PC-9 (cell line): ENCODE measurements at regions not wholly inside any gene's neighbourhood (a gene's known extent, or its start where the extent isn't known, plus 50 kb on each side); places are given as distances from the start of the nearest gene placed in this dataset.

Experiments used
- BruUV-seq: library from RNA; stranded (reverse); fragments of 400-500 nt; replicated peaks from 2 replicates; lab custom pipeline; 2021; lab: Mats Ljungman, UMichigan
- CTCF ChIA-PET: fragments of 300-600 bp; sonication (Branson Sonifier 250); formaldehyde crosslinking; loops from one replicate; lab custom pipeline; 2022; ENCODE audit warnings: antibody characterized with exemption; lab: Charles Lee
- POLR2A ChIA-PET: fragments of 300-600 bp; sonication (Branson Sonifier 250); formaldehyde crosslinking; loops from one replicate; lab custom pipeline; 2022; ENCODE audit warnings: antibody characterized with exemption; ENCODE audit not compliant: unreplicated experiment; lab: Charles Lee
- DNase-seq, 2 experiments: peaks; one replicate each; pipeline versions ENCODE4 v3.0.0 to v3.0.0-alpha.2; 2015 to 2022; ENCODE audit warnings: mixed read lengths in 1 of 2
- H2AFZ ChIP-seq: fragments of 200-600 bp; sonication (generic); 2 replicates; pipeline ENCODE4 v1.8.1; 2017; ENCODE audit warnings: antibody characterized with exemption
- H3F3A ChIP-seq: fragments of 200-600 bp; sonication (generic); 2 replicates; pipeline ENCODE4 v1.8.1; 2017; ENCODE audit warnings: antibody characterized with exemption, mild to moderate bottlenecking, low read depth; ENCODE audit not compliant: insufficient read depth
- H3K27ac ChIP-seq: fragments of 200-600 bp; sonication (generic); 2 replicates; pipeline ENCODE4 v1.6.1; 2016; ENCODE audit warnings: mixed run types
- H3K27me3 ChIP-seq: fragments of 200-600 bp; sonication (generic); 2 replicates; pipeline ENCODE4 v1.6.1; 2016; ENCODE audit warnings: low read depth, mixed run types; ENCODE audit not compliant: insufficient read depth
- H3K36me3 ChIP-seq: fragments of 200-600 bp; sonication (generic); 2 replicates; pipeline ENCODE4 v1.6.1; 2016; ENCODE audit warnings: low read depth, mixed run types
- H3K4me1 ChIP-seq: fragments of 200-600 bp; sonication (generic); replicated peaks from 2 replicates; pipeline ENCODE4 v1.6.1; 2016; ENCODE audit warnings: mixed run types; ENCODE audit not compliant: insufficient read depth
- H3K4me2 ChIP-seq: fragments of 200-600 bp; sonication (generic); 2 replicates; pipeline ENCODE4 v1.6.1; 2017; ENCODE audit warnings: mixed run types
- H3K4me3 ChIP-seq: fragments of 200-600 bp; sonication (generic); 2 replicates; pipeline ENCODE4 v1.6.1; 2016; ENCODE audit warnings: mixed run types
- H3K79me2 ChIP-seq: fragments of 200-600 bp; sonication (generic); 2 replicates; pipeline ENCODE4 v1.6.1; 2017; ENCODE audit warnings: low read depth, mixed run types
- H3K9me2 ChIP-seq: fragments of 200-600 bp; sonication (generic); 2 replicates; pipeline ENCODE4 v1.8.1; 2017; ENCODE audit warnings: mild to moderate bottlenecking; ENCODE audit not compliant: insufficient read depth
- H3K9me3 ChIP-seq: fragments of 200-600 bp; sonication (generic); 2 replicates; pipeline ENCODE4 v1.8.1; 2016; ENCODE audit warnings: low read depth; ENCODE audit not compliant: insufficient read depth
- H4K20me1 ChIP-seq: fragments of 200-600 bp; sonication (generic); 2 replicates; pipeline ENCODE4 v1.8.1; 2017; ENCODE audit not compliant: insufficient read depth
- CTCF ChIP-seq: fragments of 200-600 bp; sonication (generic); conservative IDR thresholded peaks from 2 replicates; pipeline ENCODE4 v1.6.1; 2017; ENCODE audit warnings: mixed run types, antibody characterized with exemption, mild to moderate bottlenecking, moderate library complexity
- EZH2 ChIP-seq: fragments of 200-600 bp; sonication (generic); IDR thresholded peaks from 2 replicates; pipeline ENCODE4 v1.8.0; 2017; ENCODE audit warnings: antibody characterized with exemption, low read depth
- intact Hi-C: fragments of 100-400 bp; cut with micrococcal nuclease; formaldehyde crosslinking; loops from one replicate; pipeline ENCODE4 v1.10.0; 2022; ENCODE audit not compliant: unreplicated experiment

- no peaks in the 10 kb centered on the region for H3K36me3 ChIP-seq
- H3K4me1 ChIP-seq = no peaks in the 10 kb centered on the region
- H3K9me3 ChIP-seq = no peaks in the 10 kb centered on the region
- POLR2A ChIA-PET = no interaction called here
- no peaks in the 10 kb centered on the region for H3K9me2 ChIP-seq
- H2AFZ ChIP-seq = no peak overlapping the region
- H3K79me2 ChIP-seq = no peaks in the 10 kb centered on the region
- CTCF ChIA-PET = no interaction called here
- BruUV-seq = no TSS peak
- H3K4me2 ChIP-seq = no peak overlapping the region
- DNase-seq = no peak
- no peak overlapping the region for H3K4me3 ChIP-seq
- H3K27ac ChIP-seq = no peak overlapping the region
- H3K27me3 ChIP-seq = no peaks in the 10 kb centered on the region
- no peak for TF ChIP-seq EZH2
- TF ChIP-seq CTCF = no peak
- intact Hi-C loops = no loop called here
- no peaks in the 10 kb centered on the region for H3F3A ChIP-seq
- no peaks in the 10 kb centered on the region for H4K20me1 ChIP-seq
Observed at GRCh38 chr6:5906340-5906670, 100.4 kb downstream of the NRN1 start.

GRCh38 chr6:5905431-5906339 lies 101.0 kb downstream of the NRN1 start:
- H3K4me1 ChIP-seq = no peaks in the 10 kb centered on the region
- TF ChIP-seq EZH2 (no peak), CTCF (no peak)
- H3K9me3 ChIP-seq = no peaks in the 10 kb centered on the region
- H4K20me1 ChIP-seq = no peaks in the 10 kb centered on the region
- POLR2A ChIA-PET = no interaction called here
- DNase-seq = peak in 1 of 2 experiments; percentile 3
- H3K9me2 ChIP-seq = no peaks in the 10 kb centered on the region
- H3K27ac ChIP-seq = no peak overlapping the region
- no peak overlapping the region for H2AFZ ChIP-seq
- CTCF ChIA-PET = no interaction called here
- no peaks in the 10 kb centered on the region for H3K27me3 ChIP-seq
- no TSS peak for BruUV-seq
- H3F3A ChIP-seq = no peaks in the 10 kb centered on the region
- no peaks in the 10 kb centered on the region for H3K79me2 ChIP-seq
- intact Hi-C loops = no loop called here
- H3K36me3 ChIP-seq = no peaks in the 10 kb centered on the region
- H3K4me3 ChIP-seq = no peak overlapping the region
- H3K4me2 ChIP-seq = no peak overlapping the region

- Histone ChIP-seq H3K4me2 (no peak overlapping the region), H2AFZ (no peak overlapping the region), H3K27ac (no peak overlapping the region), H3K4me1 (no peaks in the 10 kb centered on the region), H4K20me1 (no peaks in the 10 kb centered on the region), H3K36me3 (no peaks in the 10 kb centered on the region), H3K4me3 (no peak overlapping the region), H3K9me3 (no peaks in the 10 kb centered on the region), H3K9me2 (no peaks in the 10 kb centered on the region), H3F3A (no peaks in the 10 kb centered on the region), H3K27me3 (no peaks in the 10 kb centered on the region), H3K79me2 (no peaks in the 10 kb centered on the region)
- no TSS peak for BruUV-seq
- intact Hi-C loops = no loop called here
- POLR2A ChIA-PET = no interaction called here
- no peak for DNase-seq
- CTCF ChIA-PET = no interaction called here
- TF ChIP-seq EZH2 (no peak), CTCF (no peak)
Observed at GRCh38 chr6:5904532-5904931, 102.2 kb downstream of the NRN1 start.
